ENCODE measurements at regions not wholly inside any gene's neighbourhood (a gene's known extent, or its start where the extent isn't known, plus 50 kb on each side); places are given as distances from the start of the nearest gene placed in this dataset.

DNA sequence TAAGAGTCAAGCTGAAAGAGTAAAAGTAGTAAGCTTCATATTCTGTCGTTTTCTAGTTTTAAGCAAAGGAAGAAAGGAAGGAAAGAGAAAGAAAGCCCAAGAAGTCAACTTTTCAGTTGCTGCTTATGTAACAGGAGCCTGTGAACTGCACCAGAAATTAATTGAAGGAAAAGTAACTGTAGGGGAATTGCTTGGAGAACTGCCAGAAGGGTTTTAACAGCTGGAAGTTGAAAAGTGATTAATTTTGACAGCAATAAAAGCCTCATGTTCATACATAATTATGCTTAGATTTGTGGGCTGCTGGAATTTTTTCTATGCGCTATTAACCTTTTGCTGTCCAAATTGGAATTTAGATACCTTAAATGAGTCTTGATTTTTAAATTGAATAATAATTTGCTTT is 255.7 kb downstream of the ENC1 start:
- H3K4me3 ChIP-seq (ENCODE audit: control insufficient read depth, low read depth, low read length) = no peak overlapping the region
- TF ChIP-seq CTCF (IDR thresholded peaks at IDR 0.05; ENCODE audit: control insufficient read depth, insufficient read depth, low read depth, low read length, missing control alignments) = no peak
- no peak for DNase-seq (ENCODE audit: low read depth)

DNA sequence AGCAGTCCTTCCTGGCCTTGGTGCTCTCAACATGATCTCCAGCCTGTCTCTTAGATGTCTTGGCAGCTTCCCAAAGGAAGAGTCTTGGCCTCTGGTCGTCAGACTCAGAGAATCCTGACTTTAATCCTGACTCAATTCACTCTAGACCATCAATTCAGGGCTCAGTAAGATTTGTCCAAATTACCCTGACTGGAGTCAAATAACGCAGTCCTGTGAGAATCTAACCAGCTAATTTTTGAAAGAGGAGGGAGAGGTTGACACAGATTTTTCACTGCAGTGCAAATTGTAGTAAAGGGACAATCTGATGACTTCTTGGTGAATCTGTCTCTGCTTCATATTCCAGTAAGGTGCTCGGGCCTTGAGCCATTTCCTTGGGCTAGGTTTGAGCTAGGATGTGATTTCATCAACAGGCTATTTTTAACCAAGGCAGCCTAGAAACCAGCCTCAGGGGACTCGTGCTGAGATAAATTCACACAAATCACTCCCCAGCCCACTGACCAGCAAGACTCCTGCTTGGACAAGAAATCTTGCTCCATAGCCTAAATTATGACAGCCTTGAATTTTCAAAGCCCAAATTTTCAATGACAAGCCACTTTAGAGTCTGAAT is 257.4 kb downstream of the ENC1 start:
- no peak for TF ChIP-seq CTCF (IDR thresholded peaks at IDR 0.05; ENCODE audit: control insufficient read depth, insufficient read depth, low read depth, low read length, missing control alignments)
- DNase-seq (ENCODE audit: low read depth) = peak; percentile 79
- H3K4me3 ChIP-seq (ENCODE audit: control insufficient read depth, low read depth, low read length) = no peak overlapping the region

GRCh38 chr5:74382123-74382855 is 258.2 kb downstream of the ENC1 start:
- H3K4me3 ChIP-seq (ENCODE audit: control insufficient read depth, low read depth, low read length) = no peak overlapping the region
- DNase-seq (ENCODE audit: low read depth) = no peak
- TF ChIP-seq CTCF (IDR thresholded peaks at IDR 0.05; ENCODE audit: control insufficient read depth, insufficient read depth, low read depth, low read length, missing control alignments) = no peak

- no peak for TF ChIP-seq CTCF (IDR thresholded peaks at IDR 0.05; ENCODE audit: control insufficient read depth, insufficient read depth, low read depth, low read length, missing control alignments)
- H3K4me3 ChIP-seq (ENCODE audit: control insufficient read depth, low read depth, low read length) = no peak overlapping the region
- no peak for DNase-seq (ENCODE audit: low read depth)
These were observed 260.3 kb downstream of the ENC1 start for GRCh38 chr5:74380193-74380592.

DNA sequence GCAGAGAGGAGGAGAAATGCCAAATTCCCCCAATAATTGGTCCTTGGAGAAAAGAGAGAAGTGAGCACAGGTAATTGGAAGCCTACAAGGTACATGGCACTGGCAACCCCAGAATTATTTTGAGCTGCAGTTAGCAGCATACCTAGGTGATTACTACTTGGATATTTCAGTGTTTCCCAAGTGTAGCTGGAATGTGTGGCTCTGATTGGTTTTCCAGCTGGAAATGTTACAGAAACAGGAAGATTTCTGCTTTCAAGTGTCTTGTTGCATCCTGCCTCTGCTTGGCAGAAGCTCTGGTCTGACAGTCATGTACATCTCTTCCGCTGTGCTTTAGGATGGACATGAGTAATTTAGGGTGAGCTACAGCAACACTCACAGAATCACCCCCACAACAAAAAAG is 262.1 kb downstream of the ENC1 start:
- peak; percentile 25 for DNase-seq (ENCODE audit: low read depth)
- no peak overlapping the region for H3K4me3 ChIP-seq (ENCODE audit: control insufficient read depth, low read depth, low read length)
- TF ChIP-seq CTCF (IDR thresholded peaks at IDR 0.05; ENCODE audit: control insufficient read depth, insufficient read depth, low read depth, low read length, missing control alignments) = no peak

DNA sequence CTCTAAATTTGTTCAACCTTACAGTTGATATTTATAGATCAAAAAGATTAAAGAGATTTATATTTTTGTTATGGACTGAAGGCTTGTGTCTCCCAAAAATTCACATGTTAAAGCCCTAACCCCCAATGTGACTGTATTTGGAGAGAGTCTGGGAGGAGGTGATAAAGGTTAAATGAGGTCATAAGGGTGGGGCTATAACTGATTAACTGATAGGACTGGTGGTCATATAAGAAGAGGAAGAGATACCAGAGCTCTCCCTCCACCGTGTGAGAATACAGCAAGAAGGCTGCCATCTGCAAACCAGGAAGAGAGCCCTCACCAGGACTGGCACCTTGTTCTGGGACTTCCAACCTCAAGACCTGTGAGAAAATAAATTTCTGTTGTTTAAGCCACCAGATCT is 264.3 kb downstream of the ENC1 start:
- no peak overlapping the region for H3K4me3 ChIP-seq (ENCODE audit: control insufficient read depth, low read depth, low read length)
- no peak for TF ChIP-seq CTCF (IDR thresholded peaks at IDR 0.05; ENCODE audit: control insufficient read depth, insufficient read depth, low read depth, low read length, missing control alignments)
- no peak for DNase-seq (ENCODE audit: low read depth)
